ENCODE measurements at regions not wholly inside any gene's neighbourhood (a gene's known extent, or its start where the extent isn't known, plus 50 kb on each side); places are given as distances from the start of the nearest gene placed in this dataset.
"Not testable (repeated sequence)": the region's sequence is repeated elsewhere in the genome, so short reads cannot be mapped to it uniquely, and the experiment has no call there.

DNA sequence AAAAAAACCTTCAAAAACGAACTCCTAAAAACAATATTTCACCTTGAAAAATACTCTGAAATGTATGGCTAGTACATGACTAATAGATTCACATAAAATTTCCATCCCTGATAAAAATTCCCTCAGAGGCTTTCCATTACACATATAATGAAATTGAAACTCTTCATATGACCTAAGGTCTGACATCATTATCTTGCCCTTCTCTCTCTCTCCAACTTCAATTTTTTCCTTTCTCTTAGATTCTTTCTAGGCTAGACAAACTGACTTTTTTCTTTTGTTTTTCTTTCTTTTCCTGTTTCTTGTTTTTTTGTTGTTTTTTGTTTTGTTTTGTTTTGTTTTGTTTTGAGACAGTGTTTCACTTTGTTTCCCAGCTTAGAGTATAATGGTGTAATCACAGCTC, 1220.5 kb downstream of the ROBO2 start:
- no peaks in the 10 kb centered on the region for H3K36me3 ChIP-seq
- H4K20me1 ChIP-seq: no peaks in the 10 kb centered on the region
- H3K27ac ChIP-seq: no peak overlapping the region
- no peak for TF ChIP-seq Cebpa-rat (IDR thresholded peaks at IDR 0.05)
- H3K27me3 ChIP-seq: no peaks in the 10 kb centered on the region; a peak in 1 of 22 replicates
- H3K4me2 ChIP-seq: no peak overlapping the region
- H3K4me1 ChIP-seq: no peaks in the 10 kb centered on the region
- no peak overlapping the region for H3K4me3 ChIP-seq
- no peaks in the 10 kb centered on the region for H3K9me3 ChIP-seq (replicated peaks in 1 of 11)
- H3K9ac ChIP-seq: no peak overlapping the region

- Histone ChIP-seq H3K4me1 (peaks cover 0 to 20% (median 8%) of the 10 kb centered on the region in 10 experiments; a peak in 7 of 20 replicates), H3K9me3 (replicated peaks in 1 of 11) (peaks cover 17 to 25% (median 21%) of the 10 kb centered on the region in 11 experiments), H3K4me2 (peak overlapping the region in 4 of 11 experiments; percentile 4 to 37 (median 10); a peak in 4 of 22 replicates)
- not testable (repeated sequence) for H3K27ac ChIP-seq, H3K36me3 ChIP-seq, H3K27me3 ChIP-seq, H3K4me3 ChIP-seq, H4K20me1 ChIP-seq, H3K9ac ChIP-seq
- TF ChIP-seq Cebpa-rat (IDR thresholded peaks at IDR 0.05): peak in 5 of 11 experiments; percentile 22 to 56 (median 44); a peak in 4 of 22 replicates
These were observed 1226.7 kb downstream of the ROBO2 start for GRCh38 chr3:78266550-78266949.

DNA sequence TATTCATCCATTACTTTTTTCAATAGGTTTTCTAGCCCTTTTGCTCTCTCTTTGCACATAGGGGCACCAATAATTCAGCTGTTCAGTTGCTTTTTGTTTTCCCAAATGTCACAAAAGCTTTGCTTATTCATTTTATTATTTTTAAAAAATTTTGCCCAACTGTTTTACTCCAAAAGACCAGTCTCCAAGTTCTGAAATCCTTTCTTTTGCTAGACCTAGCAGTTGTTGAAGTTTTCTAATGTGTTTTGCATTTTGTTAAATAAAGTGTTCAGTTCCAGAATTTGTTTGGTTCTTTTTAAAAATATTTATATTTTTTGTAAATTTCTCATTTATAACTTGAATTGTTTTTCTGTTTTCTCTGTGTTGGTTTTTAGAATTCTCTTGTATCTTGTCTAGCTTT, 1227.3 kb downstream of the ROBO2 start:
- Histone ChIP-seq H3K9ac (no peak overlapping the region), H3K27me3 (no peaks in the 10 kb centered on the region; a peak in 1 of 22 replicates), H3K27ac (no peak overlapping the region; a peak in 1 of 22 replicates), H3K36me3 (no peaks in the 10 kb centered on the region), H3K4me2 (peak overlapping the region in 2 of 11 experiments; percentile 11 to 37; a peak in 1 of 22 replicates), H3K4me3 (no peak overlapping the region), H4K20me1 (no peaks in the 10 kb centered on the region), H3K9me3 (replicated peaks in 1 of 11) (peaks cover 17 to 25% (median 21%) of the 10 kb centered on the region in 11 experiments), H3K4me1 (peaks cover 0 to 20% (median 8%) of the 10 kb centered on the region in 10 experiments; a peak in 7 of 20 replicates)
- no peak for TF ChIP-seq Cebpa-rat (IDR thresholded peaks at IDR 0.05)

GRCh38 chr3:78268087-78268486, 1228.2 kb downstream of the ROBO2 start:
- TF ChIP-seq Cebpa-rat (IDR thresholded peaks at IDR 0.05): no peak
- no peak overlapping the region for H3K27ac ChIP-seq
- peaks cover 0 to 20% (median 9%) of the 10 kb centered on the region in 10 experiments; a peak in 9 of 20 replicates for H3K4me1 ChIP-seq

DNA sequence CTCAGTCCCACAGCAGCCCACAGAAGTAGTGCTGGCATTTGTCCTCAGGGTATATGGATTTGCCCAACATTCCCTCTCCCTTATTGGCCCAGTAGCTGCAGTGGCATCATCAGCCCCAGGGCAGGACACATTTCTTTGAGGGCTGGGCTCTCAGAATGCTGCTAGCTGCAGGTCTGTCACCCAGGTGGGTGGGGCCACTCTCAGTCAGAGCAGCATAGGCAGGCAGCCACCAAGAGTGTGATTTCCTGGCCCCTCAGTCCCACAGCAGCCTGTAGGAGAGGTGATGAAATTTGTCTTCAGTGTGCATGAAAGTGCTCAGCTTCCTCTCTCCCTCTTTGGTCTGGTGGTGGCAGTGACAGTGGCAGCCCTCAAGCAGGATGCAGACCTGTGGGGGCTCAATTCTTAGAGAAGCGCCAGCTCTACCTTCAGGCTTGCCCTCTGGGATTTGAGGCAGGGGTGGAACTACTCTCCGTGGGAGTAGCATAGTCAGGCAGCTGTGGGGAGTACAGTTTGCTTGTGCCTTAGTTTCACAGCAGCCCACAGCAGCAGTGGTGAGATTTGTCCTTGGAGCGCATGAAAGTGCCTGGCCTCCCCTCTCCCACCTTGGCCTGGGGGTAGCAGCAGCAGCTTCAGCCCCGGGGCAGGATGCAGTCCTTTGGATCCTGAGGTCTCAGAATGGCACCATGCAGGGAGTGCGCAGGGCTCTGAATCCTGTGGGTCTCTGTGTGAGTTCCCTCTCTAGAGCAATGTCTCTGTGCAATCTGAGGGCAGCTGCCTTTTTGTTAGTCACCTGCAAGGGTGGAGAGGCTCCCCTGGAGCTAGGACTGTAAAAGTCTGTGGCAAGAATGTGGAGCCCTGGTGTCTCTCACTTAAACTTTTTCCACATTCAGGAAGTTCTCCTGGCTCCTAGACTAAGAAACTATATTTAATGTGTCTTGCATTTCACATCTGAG, 1229.1 kb downstream of the ROBO2 start:
- Histone ChIP-seq H3K9ac (no peak overlapping the region), H3K4me2 (peak overlapping the region in 5 of 11 experiments; percentile 2 to 46 (median 23); a peak in 5 of 22 replicates), H4K20me1 (no peaks in the 10 kb centered on the region), H3K27me3 (no peaks in the 10 kb centered on the region; a peak in 1 of 22 replicates), H3K27ac (no peak overlapping the region; a peak in 1 of 22 replicates), H3K9me3 (replicated peaks in 1 of 11) (peaks cover 17 to 25% (median 21%) of the 10 kb centered on the region in 11 experiments), H3K4me1 (peaks cover 0 to 29% (median 9%) of the 10 kb centered on the region in 10 experiments; a peak in 10 of 20 replicates), H3K4me3 (no peak overlapping the region), H3K36me3 (no peaks in the 10 kb centered on the region)
- TF ChIP-seq Cebpa-rat (IDR thresholded peaks at IDR 0.05): no peak

More at GRCh38 chr3:78268087-78268486, 1228.2 kb downstream of the ROBO2 start:
- peaks cover 17 to 25% (median 21%) of the 10 kb centered on the region in 11 experiments for H3K9me3 ChIP-seq (replicated peaks in 1 of 11)
- peak overlapping the region in 1 of 11 experiments; percentile 41; a peak in 1 of 22 replicates for H3K4me2 ChIP-seq
- H3K27me3 ChIP-seq: no peaks in the 10 kb centered on the region; a peak in 1 of 22 replicates
- H3K9ac ChIP-seq: no peak overlapping the region
- no peak overlapping the region for H3K4me3 ChIP-seq
- H4K20me1 ChIP-seq: no peaks in the 10 kb centered on the region
- no peaks in the 10 kb centered on the region for H3K36me3 ChIP-seq

GRCh38 chr3:78273326-78273725, 1233.4 kb downstream of the ROBO2 start:
- no peaks in the 10 kb centered on the region for H3K36me3 ChIP-seq
- H3K9me3 ChIP-seq (replicated peaks in 1 of 11): peaks cover under 1 to 5% (median 3%) of the 10 kb centered on the region in 11 experiments; a peak in 16 of 22 replicates
- no peak overlapping the region for H3K9ac ChIP-seq
- H3K4me3 ChIP-seq: no peak overlapping the region
- no peak overlapping the region for H3K27ac ChIP-seq
- peaks cover 0 to 33% (median 7%) of the 10 kb centered on the region in 10 experiments; a peak in 11 of 20 replicates for H3K4me1 ChIP-seq
- H4K20me1 ChIP-seq: no peaks in the 10 kb centered on the region
- H3K27me3 ChIP-seq: no peaks in the 10 kb centered on the region
- TF ChIP-seq Cebpa-rat (IDR thresholded peaks at IDR 0.05): no peak
- H3K4me2 ChIP-seq: peak overlapping the region in 3 of 11 experiments; percentile 33 to 55 (median 39); a peak in 5 of 22 replicates

DNA sequence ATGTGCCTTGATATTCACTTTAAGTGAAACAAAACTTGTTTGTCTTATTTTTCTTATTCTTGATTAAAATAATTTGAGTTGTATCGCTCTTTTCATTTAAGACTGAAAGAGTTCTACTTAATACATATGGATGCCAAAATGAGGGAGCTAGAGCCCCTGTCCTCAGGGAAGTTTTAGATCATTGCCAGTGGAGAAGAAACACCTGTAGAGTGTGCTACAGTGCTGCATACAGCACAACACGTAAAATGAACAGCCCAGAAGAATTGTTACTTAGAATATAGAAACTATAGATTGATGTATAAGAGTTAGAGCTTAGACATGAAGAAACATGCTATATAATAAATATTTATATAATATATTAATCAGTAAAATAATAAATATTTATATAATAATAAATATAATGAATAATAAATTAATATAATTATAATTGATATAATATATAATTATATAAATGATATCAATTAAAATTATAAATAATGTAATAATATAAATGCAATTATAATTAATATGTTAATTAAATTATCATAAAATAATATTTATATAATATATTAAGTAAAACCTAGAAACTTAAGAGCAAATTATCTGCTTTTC, 1234.7 kb downstream of the ROBO2 start:
- no peak overlapping the region for H3K9ac ChIP-seq
- no peaks in the 10 kb centered on the region for H3K9me3 ChIP-seq (replicated peaks in 1 of 11)
- H3K4me3 ChIP-seq: no peak overlapping the region
- H4K20me1 ChIP-seq: no peaks in the 10 kb centered on the region
- H3K4me2 ChIP-seq: peak overlapping the region in 1 of 11 experiments; percentile 31; a peak in 1 of 22 replicates
- no peaks in the 10 kb centered on the region for H3K27me3 ChIP-seq
- peaks cover 0 to 33% (median 0%) of the 10 kb centered on the region in 10 experiments; a peak in 8 of 20 replicates for H3K4me1 ChIP-seq
- H3K27ac ChIP-seq: no peak overlapping the region
- no peaks in the 10 kb centered on the region for H3K36me3 ChIP-seq
- no peak for TF ChIP-seq Cebpa-rat (IDR thresholded peaks at IDR 0.05)

- Histone ChIP-seq H3K27me3 (no peaks in the 10 kb centered on the region), H3K9ac (no peak overlapping the region), H3K36me3 (no peaks in the 10 kb centered on the region), H3K4me1 (peaks cover 0 to 33% (median 0%) of the 10 kb centered on the region in 10 experiments; a peak in 8 of 20 replicates), H3K4me2 (no peak overlapping the region), H3K9me3 (replicated peaks in 1 of 11) (no peaks in the 10 kb centered on the region), H3K4me3 (no peak overlapping the region), H3K27ac (no peak overlapping the region), H4K20me1 (no peaks in the 10 kb centered on the region)
- TF ChIP-seq Cebpa-rat (IDR thresholded peaks at IDR 0.05): no peak
These were observed 1235.5 kb downstream of the ROBO2 start for GRCh38 chr3:78275420-78275852.

- Histone ChIP-seq H3K4me2 (peak overlapping the region in 5 of 11 experiments; percentile 2 to 64 (median 36); a peak in 5 of 22 replicates), H3K9me3 (replicated peaks in 1 of 11) (no peaks in the 10 kb centered on the region; a peak in 1 of 22 replicates), H3K27me3 (no peaks in the 10 kb centered on the region), H3K27ac (no peak overlapping the region), H3K9ac (no peak overlapping the region), H3K4me1 (peaks cover 0 to 33% (median 0%) of the 10 kb centered on the region in 10 experiments; a peak in 8 of 20 replicates), H4K20me1 (no peaks in the 10 kb centered on the region), H3K36me3 (no peaks in the 10 kb centered on the region), H3K4me3 (no peak overlapping the region)
- no peak for TF ChIP-seq Cebpa-rat (IDR thresholded peaks at IDR 0.05)
These were observed 1237.3 kb downstream of the ROBO2 start for GRCh38 chr3:78277220-78277619.
